NT2/D1 (cell line): ENCODE measurements at regions not wholly inside any gene's neighbourhood (a gene's known extent, or its start where the extent isn't known, plus 50 kb on each side); places are given as distances from the start of the nearest gene placed in this dataset.
"Not testable (repeated sequence)": the region's sequence is repeated elsewhere in the genome, so short reads cannot be mapped to it uniquely, and the experiment has no call there.

Experiments used
- DNase-seq: peaks from one replicate; pipeline ENCODE4 v3.0.0-alpha.2; 2011; ENCODE audit warnings: low read depth, low spot score
- H3K27me3 ChIP-seq: 2 replicates; pipeline ENCODE4 v1.6.0; 2011; ENCODE audit warnings: mild to moderate bottlenecking; ENCODE audit not compliant: insufficient read length, insufficient read depth
- H3K36me3 ChIP-seq: 2 replicates; pipeline ENCODE4 v1.6.1; 2011; ENCODE audit warnings: mild to moderate bottlenecking, low read length, mixed read lengths; ENCODE audit not compliant: insufficient read depth, insufficient read length
- H3K4me1 ChIP-seq: 2 replicates; pipeline ENCODE4 v1.5.1; 2011; ENCODE audit not compliant: insufficient read depth, insufficient read length
- H3K4me3 ChIP-seq: 2 replicates; pipeline ENCODE4 v1.5.1; 2011; ENCODE audit warnings: low read depth; ENCODE audit not compliant: insufficient read length
- H3K9ac ChIP-seq: 2 replicates; pipeline ENCODE4 v1.6.0; 2011; ENCODE audit warnings: low read depth; ENCODE audit not compliant: insufficient read length
- H3K9me3 ChIP-seq: 2 replicates; pipeline ENCODE4 v1.5.1; 2011; ENCODE audit warnings: mild to moderate bottlenecking, low read length; ENCODE audit not compliant: insufficient read depth
- SUZ12 ChIP-seq: IDR thresholded peaks from 2 replicates; pipeline ENCODE4 v1.6.1; 2011; ENCODE audit not compliant: insufficient read length, insufficient read depth; ENCODE audit errors: extremely low read depth
- YY1 ChIP-seq: IDR thresholded peaks from 2 replicates; pipeline ENCODE4 v1.6.1; 2011; ENCODE audit not compliant: insufficient read length, insufficient read depth
- ZNF274 ChIP-seq: IDR thresholded peaks from 2 replicates; pipeline ENCODE4 v1.6.1; 2011; ENCODE audit warnings: mild to moderate bottlenecking, low read depth, low read length

GRCh38 chr2:47719099-47719498 is 63.8 kb upstream of the MSH6 start:
- Histone ChIP-seq H3K36me3 (no peaks in the 10 kb centered on the region), H3K4me3 (no peak overlapping the region)

GRCh38 chr2:47716307-47716706 is 66.6 kb upstream of the MSH6 start:
- H3K4me3 ChIP-seq, H3K27me3 ChIP-seq, H3K9ac ChIP-seq, H3K4me1 ChIP-seq, H3K36me3 ChIP-seq, DNase-seq: not testable (repeated sequence)
- peaks cover 10% of the 10 kb centered on the region; the same call in 1 of the 2 replicates for H3K9me3 ChIP-seq

More at GRCh38 chr2:47719099-47719498, 63.8 kb upstream of the MSH6 start:
- H3K9ac ChIP-seq: no peak overlapping the region
- TF ChIP-seq SUZ12 (no peak), ZNF274 (no peak), YY1 (no peak)
- no peaks in the 10 kb centered on the region for H3K27me3 ChIP-seq
- DNase-seq: no peak
- no peaks in the 10 kb centered on the region for H3K4me1 ChIP-seq
- H3K9me3 ChIP-seq: peaks cover 10% of the 10 kb centered on the region; the same call in 1 of the 2 replicates

GRCh38 chr2:47715552-47715951 is 67.4 kb upstream of the MSH6 start:
- peaks cover 10% of the 10 kb centered on the region; the same call in 1 of the 2 replicates for H3K9me3 ChIP-seq
- H3K27me3 ChIP-seq: no peaks in the 10 kb centered on the region
- no peak for TF ChIP-seq ZNF274
- no peak for TF ChIP-seq SUZ12
- no peak for TF ChIP-seq YY1
- no peak overlapping the region for H3K9ac ChIP-seq
- no peak overlapping the region for H3K4me3 ChIP-seq
- DNase-seq: no peak
- H3K4me1 ChIP-seq: no peaks in the 10 kb centered on the region
- no peaks in the 10 kb centered on the region for H3K36me3 ChIP-seq

GRCh38 chr2:47708801-47709499 is 74.0 kb upstream of the MSH6 start:
- TF ChIP-seq ZNF274 (no peak), SUZ12 (no peak), YY1 (no peak)
- no peaks in the 10 kb centered on the region for H3K36me3 ChIP-seq
- H3K4me3 ChIP-seq: no peak overlapping the region
- no peak for DNase-seq
- H3K4me1 ChIP-seq: no peaks in the 10 kb centered on the region
- H3K9me3 ChIP-seq: no peaks in the 10 kb centered on the region
- H3K9ac ChIP-seq: no peak overlapping the region
- no peaks in the 10 kb centered on the region for H3K27me3 ChIP-seq

- TF ChIP-seq ZNF274 (no peak), SUZ12 (no peak), YY1 (no peak)
- Histone ChIP-seq H3K9me3 (peaks cover 12% of the 10 kb centered on the region; the same call in 1 of the 2 replicates), H3K9ac (no peak overlapping the region), H3K36me3 (no peaks in the 10 kb centered on the region), H3K4me3 (no peak overlapping the region), H3K4me1 (no peaks in the 10 kb centered on the region), H3K27me3 (no peaks in the 10 kb centered on the region)
- DNase-seq: no peak
Observed at GRCh38 chr2:47704287-47704686, 78.7 kb upstream of the MSH6 start.

- Histone ChIP-seq H3K27me3 (no peaks in the 10 kb centered on the region), H3K9ac (no peak overlapping the region), H3K4me3 (no peak overlapping the region), H3K9me3 (peaks cover 12% of the 10 kb centered on the region; the same call in 1 of the 2 replicates), H3K36me3 (no peaks in the 10 kb centered on the region), H3K4me1 (peaks cover 2% of the 10 kb centered on the region)
- no peak for TF ChIP-seq ZNF274
- TF ChIP-seq SUZ12: no peak
- no peak for TF ChIP-seq YY1
- no peak for DNase-seq
Observed at GRCh38 chr2:47699533-47700215, 83.3 kb upstream of the MSH6 start.

- H3K27me3 ChIP-seq, H3K4me1 ChIP-seq, DNase-seq, H3K4me3 ChIP-seq, H3K36me3 ChIP-seq: not testable (repeated sequence)
- Histone ChIP-seq H3K9me3 (peaks cover 12% of the 10 kb centered on the region; the same call in 1 of the 2 replicates), H3K9ac (peak overlapping the region; percentile 4)
Observed at GRCh38 chr2:47698436-47698972, 84.4 kb upstream of the MSH6 start.

GRCh38 chr2:47697681-47698435 is 85.1 kb upstream of the MSH6 start:
- not testable (repeated sequence) for H3K36me3 ChIP-seq, H3K27me3 ChIP-seq, H3K4me3 ChIP-seq, H3K4me1 ChIP-seq, H3K9ac ChIP-seq, DNase-seq
- H3K9me3 ChIP-seq: peaks cover 12% of the 10 kb centered on the region; the same call in 1 of the 2 replicates
